ENCODE measurements at regions not wholly inside any gene's neighbourhood (a gene's known extent, or its start where the extent isn't known, plus 50 kb on each side); places are given as distances from the start of the nearest gene placed in this dataset.

DNA sequence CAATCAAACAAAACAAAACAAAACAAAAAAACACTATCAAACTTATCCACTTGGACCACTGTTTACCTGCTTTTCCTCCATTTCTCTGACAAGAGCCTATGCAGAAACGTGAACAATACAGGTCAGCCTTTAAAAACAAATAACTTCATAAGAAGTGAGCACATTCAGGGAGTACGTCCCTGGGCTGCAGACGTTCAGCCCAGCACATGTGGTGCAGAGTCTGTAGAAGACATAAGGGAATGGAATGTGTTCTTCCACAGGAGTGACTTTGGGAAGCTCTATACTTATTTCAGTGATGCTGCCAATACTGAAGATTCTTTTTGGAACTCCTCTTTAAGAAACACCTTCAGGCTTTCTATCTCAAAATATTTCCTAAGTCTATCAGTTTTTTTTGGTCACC is 120.6 kb downstream of the SPRY1 start (continued):
- TF ChIP-seq, protein P1, sequence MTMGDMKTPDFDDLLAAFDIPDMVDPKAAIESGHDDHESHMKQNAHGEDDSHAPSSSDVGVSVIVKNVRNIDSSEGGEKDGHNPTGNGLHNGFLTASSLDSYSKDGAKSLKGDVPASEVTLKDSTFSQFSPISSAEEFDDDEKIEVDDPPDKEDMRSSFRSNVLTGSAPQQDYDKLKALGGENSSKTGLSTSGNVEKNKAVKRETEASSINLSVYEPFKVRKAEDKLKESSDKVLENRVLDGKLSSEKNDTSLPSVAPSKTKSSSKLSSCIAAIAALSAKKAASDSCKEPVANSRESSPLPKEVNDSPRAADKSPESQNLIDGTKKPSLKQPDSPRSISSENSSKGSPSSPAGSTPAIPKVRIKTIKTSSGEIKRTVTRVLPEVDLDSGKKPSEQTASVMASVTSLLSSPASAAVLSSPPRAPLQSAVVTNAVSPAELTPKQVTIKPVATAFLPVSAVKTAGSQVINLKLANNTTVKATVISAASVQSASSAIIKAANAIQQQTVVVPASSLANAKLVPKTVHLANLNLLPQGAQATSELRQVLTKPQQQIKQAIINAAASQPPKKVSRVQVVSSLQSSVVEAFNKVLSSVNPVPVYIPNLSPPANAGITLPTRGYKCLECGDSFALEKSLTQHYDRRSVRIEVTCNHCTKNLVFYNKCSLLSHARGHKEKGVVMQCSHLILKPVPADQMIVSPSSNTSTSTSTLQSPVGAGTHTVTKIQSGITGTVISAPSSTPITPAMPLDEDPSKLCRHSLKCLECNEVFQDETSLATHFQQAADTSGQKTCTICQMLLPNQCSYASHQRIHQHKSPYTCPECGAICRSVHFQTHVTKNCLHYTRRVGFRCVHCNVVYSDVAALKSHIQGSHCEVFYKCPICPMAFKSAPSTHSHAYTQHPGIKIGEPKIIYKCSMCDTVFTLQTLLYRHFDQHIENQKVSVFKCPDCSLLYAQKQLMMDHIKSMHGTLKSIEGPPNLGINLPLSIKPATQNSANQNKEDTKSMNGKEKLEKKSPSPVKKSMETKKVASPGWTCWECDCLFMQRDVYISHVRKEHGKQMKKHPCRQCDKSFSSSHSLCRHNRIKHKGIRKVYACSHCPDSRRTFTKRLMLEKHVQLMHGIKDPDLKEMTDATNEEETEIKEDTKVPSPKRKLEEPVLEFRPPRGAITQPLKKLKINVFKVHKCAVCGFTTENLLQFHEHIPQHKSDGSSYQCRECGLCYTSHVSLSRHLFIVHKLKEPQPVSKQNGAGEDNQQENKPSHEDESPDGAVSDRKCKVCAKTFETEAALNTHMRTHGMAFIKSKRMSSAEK (CRISPR knock-in tag; IDR thresholded peaks at IDR 0.05; ENCODE audit: borderline replicate concordance), result no peak
- no peak for TF ChIP-seq CBFB (CRISPR knock-in tag; IDR thresholded peaks at IDR 0.05; ENCODE audit: low read depth)
- no peak for TF ChIP-seq ZBTB21 (CRISPR knock-in tag; IDR thresholded peaks at IDR 0.05; ENCODE audit: borderline replicate concordance)
- TF ChIP-seq IRF2 (CRISPR knock-in tag; IDR thresholded peaks at IDR 0.05; ENCODE audit: borderline replicate concordance, low read depth), result no peak
- no peak for TF ChIP-seq SOX15 (CRISPR knock-in tag; IDR thresholded peaks at IDR 0.05)
- TF ChIP-seq, protein P2, sequence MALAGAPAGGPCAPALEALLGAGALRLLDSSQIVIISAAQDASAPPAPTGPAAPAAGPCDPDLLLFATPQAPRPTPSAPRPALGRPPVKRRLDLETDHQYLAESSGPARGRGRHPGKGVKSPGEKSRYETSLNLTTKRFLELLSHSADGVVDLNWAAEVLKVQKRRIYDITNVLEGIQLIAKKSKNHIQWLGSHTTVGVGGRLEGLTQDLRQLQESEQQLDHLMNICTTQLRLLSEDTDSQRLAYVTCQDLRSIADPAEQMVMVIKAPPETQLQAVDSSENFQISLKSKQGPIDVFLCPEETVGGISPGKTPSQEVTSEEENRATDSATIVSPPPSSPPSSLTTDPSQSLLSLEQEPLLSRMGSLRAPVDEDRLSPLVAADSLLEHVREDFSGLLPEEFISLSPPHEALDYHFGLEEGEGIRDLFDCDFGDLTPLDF (CRISPR knock-in tag; IDR thresholded peaks at IDR 0.05), result no peak
- no peak for TF ChIP-seq RORB (CRISPR knock-in tag; IDR thresholded peaks at IDR 0.05)
- TF ChIP-seq, protein P3, sequence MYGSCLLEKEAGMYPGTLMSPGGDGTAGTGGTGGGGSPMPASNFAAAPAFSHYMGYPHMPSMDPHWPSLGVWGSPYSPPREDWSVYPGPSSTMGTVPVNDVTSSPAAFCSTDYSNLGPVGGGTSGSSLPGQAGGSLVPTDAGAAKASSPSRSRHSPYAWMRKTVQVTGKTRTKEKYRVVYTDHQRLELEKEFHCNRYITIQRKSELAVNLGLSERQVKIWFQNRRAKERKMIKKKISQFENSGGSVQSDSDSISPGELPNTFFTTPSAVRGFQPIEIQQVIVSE (CRISPR knock-in tag; IDR thresholded peaks at IDR 0.05; ENCODE audit: borderline replicate concordance), result no peak
- TF ChIP-seq FOXJ3 (CRISPR knock-in tag; IDR thresholded peaks at IDR 0.05; ENCODE audit: borderline replicate concordance), result no peak
- no peak for TF ChIP-seq ZNF671 (CRISPR knock-in tag; IDR thresholded peaks at IDR 0.05)
- TF ChIP-seq, protein P4, sequence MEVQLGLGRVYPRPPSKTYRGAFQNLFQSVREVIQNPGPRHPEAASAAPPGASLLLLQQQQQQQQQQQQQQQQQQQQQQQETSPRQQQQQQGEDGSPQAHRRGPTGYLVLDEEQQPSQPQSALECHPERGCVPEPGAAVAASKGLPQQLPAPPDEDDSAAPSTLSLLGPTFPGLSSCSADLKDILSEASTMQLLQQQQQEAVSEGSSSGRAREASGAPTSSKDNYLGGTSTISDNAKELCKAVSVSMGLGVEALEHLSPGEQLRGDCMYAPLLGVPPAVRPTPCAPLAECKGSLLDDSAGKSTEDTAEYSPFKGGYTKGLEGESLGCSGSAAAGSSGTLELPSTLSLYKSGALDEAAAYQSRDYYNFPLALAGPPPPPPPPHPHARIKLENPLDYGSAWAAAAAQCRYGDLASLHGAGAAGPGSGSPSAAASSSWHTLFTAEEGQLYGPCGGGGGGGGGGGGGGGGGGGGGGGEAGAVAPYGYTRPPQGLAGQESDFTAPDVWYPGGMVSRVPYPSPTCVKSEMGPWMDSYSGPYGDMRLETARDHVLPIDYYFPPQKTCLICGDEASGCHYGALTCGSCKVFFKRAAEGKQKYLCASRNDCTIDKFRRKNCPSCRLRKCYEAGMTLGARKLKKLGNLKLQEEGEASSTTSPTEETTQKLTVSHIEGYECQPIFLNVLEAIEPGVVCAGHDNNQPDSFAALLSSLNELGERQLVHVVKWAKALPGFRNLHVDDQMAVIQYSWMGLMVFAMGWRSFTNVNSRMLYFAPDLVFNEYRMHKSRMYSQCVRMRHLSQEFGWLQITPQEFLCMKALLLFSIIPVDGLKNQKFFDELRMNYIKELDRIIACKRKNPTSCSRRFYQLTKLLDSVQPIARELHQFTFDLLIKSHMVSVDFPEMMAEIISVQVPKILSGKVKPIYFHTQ (CRISPR knock-in tag; IDR thresholded peaks at IDR 0.05), result no peak
- TF ChIP-seq, protein P5, sequence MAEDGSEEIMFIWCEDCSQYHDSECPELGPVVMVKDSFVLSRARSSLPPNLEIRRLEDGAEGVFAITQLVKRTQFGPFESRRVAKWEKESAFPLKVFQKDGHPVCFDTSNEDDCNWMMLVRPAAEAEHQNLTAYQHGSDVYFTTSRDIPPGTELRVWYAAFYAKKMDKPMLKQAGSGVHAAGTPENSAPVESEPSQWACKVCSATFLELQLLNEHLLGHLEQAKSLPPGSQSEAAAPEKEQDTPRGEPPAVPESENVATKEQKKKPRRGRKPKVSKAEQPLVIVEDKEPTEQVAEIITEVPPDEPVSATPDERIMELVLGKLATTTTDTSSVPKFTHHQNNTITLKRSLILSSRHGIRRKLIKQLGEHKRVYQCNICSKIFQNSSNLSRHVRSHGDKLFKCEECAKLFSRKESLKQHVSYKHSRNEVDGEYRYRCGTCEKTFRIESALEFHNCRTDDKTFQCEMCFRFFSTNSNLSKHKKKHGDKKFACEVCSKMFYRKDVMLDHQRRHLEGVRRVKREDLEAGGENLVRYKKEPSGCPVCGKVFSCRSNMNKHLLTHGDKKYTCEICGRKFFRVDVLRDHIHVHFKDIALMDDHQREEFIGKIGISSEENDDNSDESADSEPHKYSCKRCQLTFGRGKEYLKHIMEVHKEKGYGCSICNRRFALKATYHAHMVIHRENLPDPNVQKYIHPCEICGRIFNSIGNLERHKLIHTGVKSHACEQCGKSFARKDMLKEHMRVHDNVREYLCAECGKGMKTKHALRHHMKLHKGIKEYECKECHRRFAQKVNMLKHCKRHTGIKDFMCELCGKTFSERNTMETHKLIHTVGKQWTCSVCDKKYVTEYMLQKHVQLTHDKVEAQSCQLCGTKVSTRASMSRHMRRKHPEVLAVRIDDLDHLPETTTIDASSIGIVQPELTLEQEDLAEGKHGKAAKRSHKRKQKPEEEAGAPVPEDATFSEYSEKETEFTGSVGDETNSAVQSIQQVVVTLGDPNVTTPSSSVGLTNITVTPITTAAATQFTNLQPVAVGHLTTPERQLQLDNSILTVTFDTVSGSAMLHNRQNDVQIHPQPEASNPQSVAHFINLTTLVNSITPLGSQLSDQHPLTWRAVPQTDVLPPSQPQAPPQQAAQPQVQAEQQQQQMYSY (CRISPR knock-in tag; IDR thresholded peaks at IDR 0.05), result no peak

DNA sequence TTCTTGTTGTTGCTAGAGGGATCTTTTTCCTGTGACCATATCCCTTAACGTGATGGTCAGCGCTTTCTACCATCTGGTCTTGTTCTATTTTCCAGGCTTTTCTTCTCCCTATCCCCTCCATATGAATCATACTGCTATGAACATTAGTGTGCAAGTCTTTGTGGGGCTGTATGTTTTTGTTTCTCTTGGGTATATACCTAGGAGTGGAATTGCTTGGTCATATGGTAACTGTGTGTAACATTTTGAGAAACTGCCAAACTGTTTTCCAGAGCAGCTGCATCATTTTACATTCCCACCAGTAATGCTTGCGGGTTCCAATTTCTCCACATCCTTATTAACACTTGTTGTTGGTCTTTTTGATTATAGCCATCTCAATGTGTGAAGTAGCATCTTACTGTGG is 121.4 kb downstream of the SPRY1 start:
- H3K4me3 Mint-ChIP-seq, result no peak overlapping the region
- no peaks in the 10 kb centered on the region for H3K27me3 Mint-ChIP-seq (ENCODE audit: low read depth)
- DNase-seq (ENCODE audit: low spot score), result no peak
- no peaks in the 10 kb centered on the region for H3K9me3 Mint-ChIP-seq
- peaks cover 25% of the 10 kb centered on the region for H3K4me1 Mint-ChIP-seq
- no peak overlapping the region for H3K27ac Mint-ChIP-seq
- H3K36me3 Mint-ChIP-seq, result no peaks in the 10 kb centered on the region
- CTCF ChIA-PET, result no interaction called here
- POLR2A ChIA-PET, result no interaction called here
- ATAC-seq, result no peak
- no peak for TF ChIP-seq NFATC4 (CRISPR knock-in tag; IDR thresholded peaks at IDR 0.05)
- TF ChIP-seq TCF7 (CRISPR knock-in tag; IDR thresholded peaks at IDR 0.05; ENCODE audit: low read depth), result no peak
- TF ChIP-seq CREM (CRISPR knock-in tag; IDR thresholded peaks at IDR 0.05), result no peak
- TF ChIP-seq ZNF263 (CRISPR knock-in tag; IDR thresholded peaks at IDR 0.05; ENCODE audit: low read depth), result no peak
- no peak for TF ChIP-seq JUN (CRISPR knock-in tag; IDR thresholded peaks at IDR 0.05)
- no peak for TF ChIP-seq ZNF121 (CRISPR knock-in tag; IDR thresholded peaks at IDR 0.05)
- TF ChIP-seq ZNF138 (CRISPR knock-in tag; conservative IDR thresholded peaks at IDR 0.05), result no peak
- no peak for TF ChIP-seq TEAD1 (CRISPR knock-in tag; IDR thresholded peaks at IDR 0.05)
- TF ChIP-seq HMGA2 (CRISPR knock-in tag; IDR thresholded peaks at IDR 0.05), result no peak
- TF ChIP-seq, protein P6, sequence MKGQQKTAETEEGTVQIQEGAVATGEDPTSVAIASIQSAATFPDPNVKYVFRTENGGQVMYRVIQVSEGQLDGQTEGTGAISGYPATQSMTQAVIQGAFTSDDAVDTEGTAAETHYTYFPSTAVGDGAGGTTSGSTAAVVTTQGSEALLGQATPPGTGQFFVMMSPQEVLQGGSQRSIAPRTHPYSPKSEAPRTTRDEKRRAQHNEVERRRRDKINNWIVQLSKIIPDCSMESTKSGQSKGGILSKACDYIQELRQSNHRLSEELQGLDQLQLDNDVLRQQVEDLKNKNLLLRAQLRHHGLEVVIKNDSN (CRISPR knock-in tag; IDR thresholded peaks at IDR 0.05), result no peak
- TF ChIP-seq GRHL2 (CRISPR knock-in tag; IDR thresholded peaks at IDR 0.05; ENCODE audit: insufficient replicate concordance, severe bottlenecking), result no peak

All from WTC11 (cell line).